PC-9 (cell line): ENCODE measurements at regions not wholly inside any gene's neighbourhood (a gene's known extent, or its start where the extent isn't known, plus 50 kb on each side); places are given as distances from the start of the nearest gene placed in this dataset.

Experiments used
- BruUV-seq: library from RNA; stranded (reverse); fragments of 400-500 nt; replicated peaks from 2 replicates; lab custom pipeline; 2021; lab: Mats Ljungman, UMichigan
- CTCF ChIA-PET: fragments of 300-600 bp; sonication (Branson Sonifier 250); formaldehyde crosslinking; loops from one replicate; lab custom pipeline; 2022; ENCODE audit warnings: antibody characterized with exemption; lab: Charles Lee
- POLR2A ChIA-PET: fragments of 300-600 bp; sonication (Branson Sonifier 250); formaldehyde crosslinking; loops from one replicate; lab custom pipeline; 2022; ENCODE audit warnings: antibody characterized with exemption; ENCODE audit not compliant: unreplicated experiment; lab: Charles Lee
- DNase-seq, 2 experiments: peaks; one replicate each; pipeline versions ENCODE4 v3.0.0 to v3.0.0-alpha.2; 2015 to 2022; ENCODE audit warnings: mixed read lengths in 1 of 2
- H2AFZ ChIP-seq: fragments of 200-600 bp; sonication (generic); 2 replicates; pipeline ENCODE4 v1.8.1; 2017; ENCODE audit warnings: antibody characterized with exemption
- H3F3A ChIP-seq: fragments of 200-600 bp; sonication (generic); 2 replicates; pipeline ENCODE4 v1.8.1; 2017; ENCODE audit warnings: antibody characterized with exemption, mild to moderate bottlenecking, low read depth; ENCODE audit not compliant: insufficient read depth
- H3K27ac ChIP-seq: fragments of 200-600 bp; sonication (generic); 2 replicates; pipeline ENCODE4 v1.6.1; 2016; ENCODE audit warnings: mixed run types
- H3K27me3 ChIP-seq: fragments of 200-600 bp; sonication (generic); 2 replicates; pipeline ENCODE4 v1.6.1; 2016; ENCODE audit warnings: low read depth, mixed run types; ENCODE audit not compliant: insufficient read depth
- H3K36me3 ChIP-seq: fragments of 200-600 bp; sonication (generic); 2 replicates; pipeline ENCODE4 v1.6.1; 2016; ENCODE audit warnings: low read depth, mixed run types
- H3K4me1 ChIP-seq: fragments of 200-600 bp; sonication (generic); replicated peaks from 2 replicates; pipeline ENCODE4 v1.6.1; 2016; ENCODE audit warnings: mixed run types; ENCODE audit not compliant: insufficient read depth
- H3K4me2 ChIP-seq: fragments of 200-600 bp; sonication (generic); 2 replicates; pipeline ENCODE4 v1.6.1; 2017; ENCODE audit warnings: mixed run types
- H3K4me3 ChIP-seq: fragments of 200-600 bp; sonication (generic); 2 replicates; pipeline ENCODE4 v1.6.1; 2016; ENCODE audit warnings: mixed run types
- H3K79me2 ChIP-seq: fragments of 200-600 bp; sonication (generic); 2 replicates; pipeline ENCODE4 v1.6.1; 2017; ENCODE audit warnings: low read depth, mixed run types
- H3K9me2 ChIP-seq: fragments of 200-600 bp; sonication (generic); 2 replicates; pipeline ENCODE4 v1.8.1; 2017; ENCODE audit warnings: mild to moderate bottlenecking; ENCODE audit not compliant: insufficient read depth
- H3K9me3 ChIP-seq: fragments of 200-600 bp; sonication (generic); 2 replicates; pipeline ENCODE4 v1.8.1; 2016; ENCODE audit warnings: low read depth; ENCODE audit not compliant: insufficient read depth
- H4K20me1 ChIP-seq: fragments of 200-600 bp; sonication (generic); 2 replicates; pipeline ENCODE4 v1.8.1; 2017; ENCODE audit not compliant: insufficient read depth
- EZH2 ChIP-seq: fragments of 200-600 bp; sonication (generic); IDR thresholded peaks from 2 replicates; pipeline ENCODE4 v1.8.0; 2017; ENCODE audit warnings: antibody characterized with exemption, low read depth
- intact Hi-C: fragments of 100-400 bp; cut with micrococcal nuclease; formaldehyde crosslinking; loops from one replicate; pipeline ENCODE4 v1.10.0; 2022; ENCODE audit not compliant: unreplicated experiment
- TF ChIP-seq, protein P1 (sequence below): fragments of 200-600 bp; sonication (generic); conservative IDR thresholded peaks from 2 replicates; pipeline ENCODE4 v1.6.1; 2017; ENCODE audit warnings: mixed run types, antibody characterized with exemption, mild to moderate bottlenecking, moderate library complexity

- no peaks in the 10 kb centered on the region for H3K79me2 ChIP-seq
- no peaks in the 10 kb centered on the region for H3K4me1 ChIP-seq
- H2AFZ ChIP-seq: no peak overlapping the region
- BruUV-seq: no TSS peak
- TF ChIP-seq, protein P1, sequence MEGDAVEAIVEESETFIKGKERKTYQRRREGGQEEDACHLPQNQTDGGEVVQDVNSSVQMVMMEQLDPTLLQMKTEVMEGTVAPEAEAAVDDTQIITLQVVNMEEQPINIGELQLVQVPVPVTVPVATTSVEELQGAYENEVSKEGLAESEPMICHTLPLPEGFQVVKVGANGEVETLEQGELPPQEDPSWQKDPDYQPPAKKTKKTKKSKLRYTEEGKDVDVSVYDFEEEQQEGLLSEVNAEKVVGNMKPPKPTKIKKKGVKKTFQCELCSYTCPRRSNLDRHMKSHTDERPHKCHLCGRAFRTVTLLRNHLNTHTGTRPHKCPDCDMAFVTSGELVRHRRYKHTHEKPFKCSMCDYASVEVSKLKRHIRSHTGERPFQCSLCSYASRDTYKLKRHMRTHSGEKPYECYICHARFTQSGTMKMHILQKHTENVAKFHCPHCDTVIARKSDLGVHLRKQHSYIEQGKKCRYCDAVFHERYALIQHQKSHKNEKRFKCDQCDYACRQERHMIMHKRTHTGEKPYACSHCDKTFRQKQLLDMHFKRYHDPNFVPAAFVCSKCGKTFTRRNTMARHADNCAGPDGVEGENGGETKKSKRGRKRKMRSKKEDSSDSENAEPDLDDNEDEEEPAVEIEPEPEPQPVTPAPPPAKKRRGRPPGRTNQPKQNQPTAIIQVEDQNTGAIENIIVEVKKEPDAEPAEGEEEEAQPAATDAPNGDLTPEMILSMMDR: no peak
- no peak for TF ChIP-seq EZH2
- ChIA-PET CTCF (no interaction called here), POLR2A (no interaction called here)
- no peak overlapping the region for H3K27ac ChIP-seq
- DNase-seq: no peak
- no peaks in the 10 kb centered on the region for H3K27me3 ChIP-seq
- H4K20me1 ChIP-seq: no peaks in the 10 kb centered on the region
- H3K36me3 ChIP-seq: no peaks in the 10 kb centered on the region
- H3F3A ChIP-seq: no peaks in the 10 kb centered on the region
- H3K4me3 ChIP-seq: no peak overlapping the region
- intact Hi-C loops: no loop called here
- H3K9me2 ChIP-seq: no peaks in the 10 kb centered on the region; the same call in 1 of the 2 replicates
- H3K4me2 ChIP-seq: no peak overlapping the region
- no peaks in the 10 kb centered on the region for H3K9me3 ChIP-seq
Measured at GRCh38 chr18:45295388-45295787, 319.9 kb upstream of the SLC14A2 start.

GRCh38 chr18:45298986-45299385 is 316.3 kb upstream of the SLC14A2 start:
- H3F3A ChIP-seq: no peaks in the 10 kb centered on the region
- ChIA-PET CTCF (no interaction called here), POLR2A (no interaction called here)
- TF ChIP-seq EZH2: no peak
- TF ChIP-seq, protein P1: no peak
- no peak for DNase-seq
- no peaks in the 10 kb centered on the region for H3K79me2 ChIP-seq
- intact Hi-C loops: no loop called here
- H3K4me1 ChIP-seq: no peaks in the 10 kb centered on the region
- no peaks in the 10 kb centered on the region for H3K27me3 ChIP-seq
- H3K36me3 ChIP-seq: no peaks in the 10 kb centered on the region
- no peak overlapping the region for H3K4me3 ChIP-seq
- no peaks in the 10 kb centered on the region for H3K9me3 ChIP-seq
- H3K9me2 ChIP-seq: no peaks in the 10 kb centered on the region; the same call in 1 of the 2 replicates
- BruUV-seq: no TSS peak
- no peak overlapping the region for H3K4me2 ChIP-seq
- H4K20me1 ChIP-seq: no peaks in the 10 kb centered on the region
- H2AFZ ChIP-seq: no peak overlapping the region
- H3K27ac ChIP-seq: no peak overlapping the region

- H3F3A ChIP-seq: no peaks in the 10 kb centered on the region
- no TSS peak for BruUV-seq
- no peak for DNase-seq
- H3K9me2 ChIP-seq: no peaks in the 10 kb centered on the region; the same call in 1 of the 2 replicates
- no peak overlapping the region for H3K4me2 ChIP-seq
- no peaks in the 10 kb centered on the region for H3K4me1 ChIP-seq
- no peaks in the 10 kb centered on the region for H4K20me1 ChIP-seq
- H3K4me3 ChIP-seq: no peak overlapping the region
- POLR2A ChIA-PET: no interaction called here
- no peaks in the 10 kb centered on the region for H3K36me3 ChIP-seq
- CTCF ChIA-PET: no interaction called here
- H2AFZ ChIP-seq: no peak overlapping the region
- no peaks in the 10 kb centered on the region for H3K9me3 ChIP-seq
- intact Hi-C loops: no loop called here
- no peaks in the 10 kb centered on the region for H3K79me2 ChIP-seq
- TF ChIP-seq, protein P1: no peak
- no peak for TF ChIP-seq EZH2
- H3K27ac ChIP-seq: no peak overlapping the region
- no peaks in the 10 kb centered on the region for H3K27me3 ChIP-seq
Measured at GRCh38 chr18:45303026-45303425, 312.2 kb upstream of the SLC14A2 start.
